HG03378 (cell line): ENCODE measurements at regions not wholly inside any gene's neighbourhood (a gene's known extent, or its start where the extent isn't known, plus 50 kb on each side); places are given as distances from the start of the nearest gene placed in this dataset.

Experiments
- ATAC-seq: cut with Tn5 transposase; IDR thresholded peaks from one replicate; pipeline ENCODE4 v1.9.1; 2021; ENCODE audit warnings: mild to moderate bottlenecking, moderate library complexity; ENCODE audit not compliant: unreplicated experiment

- no peak for ATAC-seq
These were observed 211.9 kb upstream of the IL12A start for GRCh38 chr3:159776779-159777178.

DNA sequence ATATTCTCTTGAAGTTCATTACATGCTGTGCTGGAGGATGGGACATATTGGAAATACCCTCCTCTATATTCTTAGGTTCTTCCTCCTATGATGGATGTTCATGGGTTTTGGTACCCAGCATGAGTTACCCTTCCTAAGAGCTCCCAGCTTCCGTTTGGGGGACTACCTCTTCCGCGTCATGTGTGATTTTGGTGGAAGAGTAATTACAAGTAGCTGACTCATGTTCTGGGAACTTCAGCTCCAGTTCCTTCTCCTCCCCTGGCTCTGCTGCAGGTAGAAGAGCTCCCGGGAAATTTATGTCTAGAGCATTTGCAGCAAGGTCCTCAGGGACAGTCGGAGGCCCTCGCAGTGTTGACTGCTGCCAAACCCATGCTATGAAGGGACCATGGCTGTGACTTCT, 208.8 kb upstream of the IL12A start:
- no peak for ATAC-seq

DNA sequence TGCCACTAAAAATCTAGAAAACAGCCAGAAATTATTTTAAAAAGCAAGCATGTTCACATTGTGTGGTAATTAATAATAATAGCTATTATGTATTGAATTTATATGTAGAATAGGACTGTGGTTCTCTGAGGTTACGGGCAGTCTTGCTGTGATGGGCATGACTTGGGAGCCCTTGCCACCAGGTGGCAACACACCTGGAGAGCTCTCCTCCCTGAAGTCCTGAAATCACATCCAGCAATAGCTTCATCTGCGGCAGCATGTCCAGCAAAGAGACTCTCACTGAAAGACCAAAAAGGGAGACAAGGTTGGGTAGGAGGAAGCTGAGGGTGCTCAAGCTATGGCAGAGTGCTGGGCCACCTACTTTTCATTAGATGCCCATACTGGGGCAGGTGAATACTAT, 206.8 kb upstream of the IL12A start:
- ATAC-seq: no peak

- ATAC-seq: no peak
These were observed 205.8 kb upstream of the IL12A start for GRCh38 chr3:159782724-159783421.

GRCh38 chr3:159783780-159784742, 204.6 kb upstream of the IL12A start:
- ATAC-seq: no peak

DNA sequence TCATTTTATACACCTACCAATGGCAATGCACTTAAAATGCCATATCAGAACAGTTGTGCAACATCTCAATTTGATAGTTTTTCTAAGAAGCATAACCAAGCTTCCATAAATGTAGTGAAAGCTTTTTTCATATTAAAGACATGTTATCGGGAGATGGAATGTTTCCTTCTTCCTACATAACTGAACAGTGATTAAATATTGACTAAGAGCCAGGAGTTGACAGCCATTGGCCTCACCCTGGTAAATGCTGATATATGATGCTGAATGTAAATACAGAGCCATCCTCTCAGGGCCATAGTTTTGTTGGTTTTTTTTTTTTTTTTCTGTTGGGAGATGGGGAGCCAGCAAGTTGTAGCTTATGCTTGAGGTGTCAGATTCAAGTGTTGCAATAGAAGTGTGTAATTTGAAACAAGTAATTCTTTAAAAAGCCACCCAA, 203.3 kb upstream of the IL12A start:
- ATAC-seq: no peak

GRCh38 chr3:159786489-159787177, 202.0 kb upstream of the IL12A start:
- ATAC-seq: no peak

DNA sequence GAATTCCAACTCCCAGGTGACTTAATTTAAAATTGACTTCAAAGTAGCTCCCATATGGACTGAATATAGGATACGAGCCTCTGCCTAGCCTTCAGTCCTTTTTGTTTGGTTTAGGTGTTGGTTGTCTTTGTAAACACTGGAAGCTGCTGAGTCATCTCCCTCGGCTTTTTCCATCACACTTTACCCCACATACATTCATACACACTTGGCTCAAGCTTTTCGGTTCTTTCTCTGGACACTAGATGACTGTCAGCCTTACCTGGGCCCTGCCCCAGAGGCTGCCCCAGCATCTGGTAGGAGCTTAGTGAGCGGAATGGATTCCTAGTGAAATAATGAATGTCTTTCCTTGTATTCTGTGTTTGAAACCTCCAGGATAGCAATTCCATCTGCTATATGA, 201.5 kb upstream of the IL12A start:
- ATAC-seq: no peak

GRCh38 chr3:159787794-159788205, 200.8 kb upstream of the IL12A start:
- no peak for ATAC-seq

DNA sequence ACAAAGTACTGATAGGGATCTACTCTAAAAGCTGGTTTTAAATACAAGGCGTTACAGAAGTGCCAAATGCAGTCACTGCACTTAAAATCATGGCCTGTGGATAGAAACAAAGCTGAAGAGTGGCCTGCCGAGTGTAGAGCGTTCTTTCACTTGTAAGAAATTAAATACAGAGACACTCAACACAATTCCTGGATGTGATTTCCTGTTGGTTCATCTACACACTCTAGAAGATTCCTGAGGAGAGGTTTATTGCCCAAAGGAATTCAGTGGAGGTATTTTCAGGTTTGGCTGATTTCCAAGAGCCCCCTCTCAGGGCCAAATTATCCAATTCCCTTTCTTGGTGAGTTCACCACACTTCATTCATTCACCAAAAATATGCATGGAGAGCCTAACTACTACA, 200.3 kb upstream of the IL12A start:
- ATAC-seq: no peak

DNA sequence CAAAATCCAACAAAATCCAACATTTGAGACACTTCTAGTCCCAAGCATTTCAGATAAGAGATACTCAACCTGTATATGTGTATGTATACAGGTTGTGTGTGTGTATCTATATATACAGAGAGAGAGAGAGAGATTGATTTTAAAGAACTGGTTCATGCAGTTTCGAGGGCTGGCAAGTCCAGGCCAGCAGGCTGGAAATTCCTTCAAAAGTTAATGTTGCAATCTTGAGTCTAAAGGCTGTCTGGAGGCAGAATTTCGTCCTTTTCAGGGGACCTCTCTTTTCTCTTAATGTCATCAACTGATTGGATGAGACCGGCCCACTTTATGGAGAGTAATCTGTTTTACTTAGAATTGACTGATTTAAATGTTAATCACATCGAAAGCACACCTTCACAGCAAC, 199.6 kb upstream of the IL12A start:
- no peak for ATAC-seq

DNA sequence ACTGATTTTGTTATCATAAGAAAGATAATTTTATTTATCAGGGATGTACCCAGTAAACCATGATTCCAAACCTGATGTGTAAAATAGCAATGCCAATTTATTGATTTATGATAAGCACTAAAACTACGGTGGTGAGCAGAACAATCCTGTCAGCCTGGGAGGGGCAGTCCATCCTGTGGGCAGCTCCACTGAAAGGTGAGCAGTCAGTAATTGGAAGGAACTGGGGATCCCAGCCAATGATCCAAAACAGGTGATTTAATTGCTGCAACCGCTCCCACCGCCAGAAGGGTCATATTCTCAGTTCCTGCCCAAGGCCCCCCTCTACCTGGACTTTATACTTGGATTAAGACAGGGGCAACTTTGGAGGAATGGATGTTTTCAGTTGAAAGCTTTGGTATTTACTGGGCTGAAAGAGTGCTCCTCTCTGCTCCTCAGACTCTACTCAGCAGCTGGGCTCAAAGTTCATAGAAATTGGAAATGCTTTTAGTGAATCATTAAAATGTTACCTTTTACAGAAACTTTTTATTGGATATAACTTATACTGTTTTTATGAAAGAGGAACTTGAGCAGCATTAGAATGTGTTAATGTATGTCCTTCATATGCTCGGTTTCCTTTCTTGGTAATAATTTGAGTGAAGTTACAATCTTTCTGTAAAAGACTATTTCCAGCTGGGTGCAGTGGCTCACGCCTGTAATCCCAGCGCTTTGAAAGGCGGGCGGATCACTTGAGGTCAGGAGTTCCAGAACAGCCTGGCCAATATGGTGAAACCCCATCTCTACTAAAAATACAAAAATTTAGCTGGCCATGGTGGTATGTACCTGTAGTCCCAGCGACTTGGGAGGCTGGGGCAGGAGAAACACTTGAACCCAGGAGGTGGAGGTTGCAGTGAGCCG, 198.6 kb upstream of the IL12A start:
- ATAC-seq: no peak

GRCh38 chr3:159791336-159791735, 197.3 kb upstream of the IL12A start:
- no peak for ATAC-seq

- ATAC-seq: no peak
These were observed 196.6 kb upstream of the IL12A start for GRCh38 chr3:159792070-159792469.

DNA sequence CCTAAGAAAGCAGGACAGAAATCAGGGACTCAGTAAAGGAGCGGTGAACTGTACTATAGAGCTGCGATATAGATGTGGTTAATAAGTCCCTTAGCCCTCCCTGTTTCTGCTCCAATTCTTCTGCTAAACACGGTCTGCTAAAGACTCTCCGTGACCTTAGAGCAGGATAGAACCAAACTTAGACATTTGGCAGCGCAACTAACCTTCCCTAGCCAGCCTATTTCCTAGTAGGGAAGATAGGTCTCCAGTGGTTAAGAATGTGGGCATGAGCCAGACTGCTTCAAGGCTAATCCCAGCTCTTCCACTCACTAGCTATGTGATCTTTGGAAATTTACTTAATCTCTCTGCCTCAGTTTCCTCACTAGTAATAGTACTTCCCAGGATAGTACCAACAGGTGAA, 193.6 kb upstream of the IL12A start:
- ATAC-seq: no peak

GRCh38 chr3:159795681-159796175, 192.9 kb upstream of the IL12A start:
- no peak for ATAC-seq

GRCh38 chr3:159796226-159796625, 192.4 kb upstream of the IL12A start:
- ATAC-seq: no peak

GRCh38 chr3:159796744-159797143, 191.9 kb upstream of the IL12A start:
- no peak for ATAC-seq

- ATAC-seq: no peak
These were observed 190.9 kb upstream of the IL12A start for GRCh38 chr3:159797771-159798170.

- no peak for ATAC-seq
These were observed 189.7 kb upstream of the IL12A start for GRCh38 chr3:159798951-159799350.
